ENCODE measurements at regions not wholly inside any gene's neighbourhood (a gene's known extent, or its start where the extent isn't known, plus 50 kb on each side); places are given as distances from the start of the nearest gene placed in this dataset.

DNA sequence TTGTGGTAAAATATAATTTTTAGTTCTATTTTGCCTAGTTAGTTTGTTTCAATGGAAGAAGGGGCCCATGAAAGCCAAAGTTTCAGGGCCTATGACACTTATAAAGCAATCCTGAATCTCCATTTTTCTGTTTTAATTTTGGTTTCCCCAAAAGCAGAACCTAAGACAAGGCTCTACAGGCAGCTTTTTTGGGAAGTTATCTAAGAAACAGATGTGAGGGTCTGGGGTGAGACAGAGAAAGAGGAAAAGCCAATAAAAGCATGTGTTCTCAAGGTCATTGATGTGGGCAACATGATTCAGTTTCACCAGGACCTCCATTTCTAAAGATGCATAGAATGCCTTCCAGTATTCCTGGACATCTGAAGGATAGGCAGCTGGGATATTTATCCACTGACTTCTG is 598.5 kb downstream of the PDCD6IP start:
- TF ChIP-seq CBFB (CRISPR knock-in tag; IDR thresholded peaks at IDR 0.05; ENCODE audit: low read depth) (no peak), E2F1 (CRISPR knock-in tag; IDR thresholded peaks at IDR 0.05) (no peak), CREM (CRISPR knock-in tag; IDR thresholded peaks at IDR 0.05) (no peak), GABPB1 (CRISPR knock-in tag; IDR thresholded peaks at IDR 0.05) (no peak)
- TF ChIP-seq, protein P1, sequence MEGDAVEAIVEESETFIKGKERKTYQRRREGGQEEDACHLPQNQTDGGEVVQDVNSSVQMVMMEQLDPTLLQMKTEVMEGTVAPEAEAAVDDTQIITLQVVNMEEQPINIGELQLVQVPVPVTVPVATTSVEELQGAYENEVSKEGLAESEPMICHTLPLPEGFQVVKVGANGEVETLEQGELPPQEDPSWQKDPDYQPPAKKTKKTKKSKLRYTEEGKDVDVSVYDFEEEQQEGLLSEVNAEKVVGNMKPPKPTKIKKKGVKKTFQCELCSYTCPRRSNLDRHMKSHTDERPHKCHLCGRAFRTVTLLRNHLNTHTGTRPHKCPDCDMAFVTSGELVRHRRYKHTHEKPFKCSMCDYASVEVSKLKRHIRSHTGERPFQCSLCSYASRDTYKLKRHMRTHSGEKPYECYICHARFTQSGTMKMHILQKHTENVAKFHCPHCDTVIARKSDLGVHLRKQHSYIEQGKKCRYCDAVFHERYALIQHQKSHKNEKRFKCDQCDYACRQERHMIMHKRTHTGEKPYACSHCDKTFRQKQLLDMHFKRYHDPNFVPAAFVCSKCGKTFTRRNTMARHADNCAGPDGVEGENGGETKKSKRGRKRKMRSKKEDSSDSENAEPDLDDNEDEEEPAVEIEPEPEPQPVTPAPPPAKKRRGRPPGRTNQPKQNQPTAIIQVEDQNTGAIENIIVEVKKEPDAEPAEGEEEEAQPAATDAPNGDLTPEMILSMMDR (IDR thresholded peaks at IDR 0.05) = no peak
- TF ChIP-seq, protein P2, sequence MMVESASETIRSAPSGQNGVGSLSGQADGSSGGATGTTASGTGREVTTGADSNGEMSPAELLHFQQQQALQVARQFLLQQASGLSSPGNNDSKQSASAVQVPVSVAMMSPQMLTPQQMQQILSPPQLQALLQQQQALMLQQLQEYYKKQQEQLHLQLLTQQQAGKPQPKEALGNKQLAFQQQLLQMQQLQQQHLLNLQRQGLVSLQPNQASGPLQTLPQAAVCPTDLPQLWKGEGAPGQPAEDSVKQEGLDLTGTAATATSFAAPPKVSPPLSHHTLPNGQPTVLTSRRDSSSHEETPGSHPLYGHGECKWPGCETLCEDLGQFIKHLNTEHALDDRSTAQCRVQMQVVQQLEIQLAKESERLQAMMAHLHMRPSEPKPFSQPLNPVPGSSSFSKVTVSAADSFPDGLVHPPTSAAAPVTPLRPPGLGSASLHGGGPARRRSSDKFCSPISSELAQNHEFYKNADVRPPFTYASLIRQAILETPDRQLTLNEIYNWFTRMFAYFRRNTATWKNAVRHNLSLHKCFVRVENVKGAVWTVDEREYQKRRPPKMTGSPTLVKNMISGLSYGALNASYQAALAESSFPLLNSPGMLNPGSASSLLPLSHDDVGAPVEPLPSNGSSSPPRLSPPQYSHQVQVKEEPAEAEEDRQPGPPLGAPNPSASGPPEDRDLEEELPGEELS (CRISPR knock-in tag; IDR thresholded peaks at IDR 0.05) = no peak

Data from WTC11 (cell line).